GM23338 (cell line): ENCODE measurements at regions not wholly inside any gene's neighbourhood (a gene's known extent, or its start where the extent isn't known, plus 50 kb on each side); places are given as distances from the start of the nearest gene placed in this dataset.

Experiments
- ATAC-seq: fragments of 200-7000 bp; cut with Tn5 transposase; 3 replicates; pipeline ENCODE4 v1.9.1; 2020
- DNase-seq: peaks from one replicate; pipeline ENCODE4 v3.0.0-alpha.2; 2015; ENCODE audit warnings: low spot score
- H2AFZ ChIP-seq: fragments of 200-600 bp; sonication (generic); 2 replicates; pipeline ENCODE4 v1.8.0; 2016; ENCODE audit warnings: antibody characterized with exemption, mild to moderate bottlenecking, moderate library complexity
- H3F3A ChIP-seq: fragments of 200-600 bp; sonication (generic); replicated peaks from 2 replicates; pipeline ENCODE4 v1.8.0; 2017; ENCODE audit warnings: antibody characterized with exemption, mixed run types, low read depth
- H3K27ac ChIP-seq: fragments of 200-600 bp; sonication (generic); 2 replicates; pipeline ENCODE4 v1.6.1; 2016; ENCODE audit warnings: low read depth
- H3K27me3 ChIP-seq: fragments of 200-600 bp; sonication (generic); 2 replicates; pipeline ENCODE4 v1.8.0; 2016; ENCODE audit warnings: mild to moderate bottlenecking, mixed run types, moderate library complexity; ENCODE audit not compliant: insufficient read depth
- H3K36me3 ChIP-seq: fragments of 200-600 bp; sonication (generic); 2 replicates; pipeline ENCODE4 v1.8.0; 2016; ENCODE audit warnings: mild to moderate bottlenecking; ENCODE audit not compliant: insufficient read depth
- H3K4me1 ChIP-seq: fragments of 200-600 bp; sonication (generic); 2 replicates; pipeline ENCODE4 v1.8.0; 2016; ENCODE audit warnings: mild to moderate bottlenecking, moderate library complexity; ENCODE audit not compliant: insufficient read depth
- H3K4me2 ChIP-seq: fragments of 200-600 bp; sonication (generic); 2 replicates; pipeline ENCODE4 v1.7.1; 2017; ENCODE audit warnings: mixed run types
- H3K4me3 ChIP-seq: fragments of 200-600 bp; sonication (generic); 2 replicates; pipeline ENCODE4 v1.6.1; 2016; ENCODE audit warnings: mixed run types
- H3K79me2 ChIP-seq: fragments of 200-600 bp; sonication (generic); replicated peaks from 2 replicates; pipeline ENCODE4 v1.8.0; 2017; ENCODE audit warnings: mild to moderate bottlenecking; ENCODE audit not compliant: insufficient read depth
- H3K9me2 ChIP-seq: fragments of 200-600 bp; sonication (generic); 2 replicates; pipeline ENCODE4 v1.8.0; 2017; ENCODE audit not compliant: insufficient read depth
- H4K20me1 ChIP-seq: fragments of 200-600 bp; sonication (generic); replicated peaks from 2 replicates; pipeline ENCODE4 v1.8.0; 2017; ENCODE audit warnings: mild to moderate bottlenecking; ENCODE audit not compliant: insufficient read depth
- H3K27ac Mint-ChIP-seq: 2 replicates; pipeline ENCODE4 v1.8.0; 2020; ENCODE audit warnings: inconsistent platforms, mild to moderate bottlenecking, moderate library complexity, mixed read lengths
- H3K27me3 Mint-ChIP-seq: 3 replicates; pipeline ENCODE4 v1.8.0; 2022; ENCODE audit warnings: low read depth, mild to moderate bottlenecking, moderate library complexity, mixed read lengths, inconsistent platforms; ENCODE audit not compliant: insufficient read depth, poor library complexity
- H3K36me3 Mint-ChIP-seq: 3 replicates; pipeline ENCODE4 v1.8.0; 2021; ENCODE audit warnings: low read depth, mild to moderate bottlenecking, inconsistent platforms, moderate library complexity, mixed read lengths
- H3K4me1 Mint-ChIP-seq: 3 replicates; pipeline ENCODE4 v1.8.0; 2020; ENCODE audit warnings: mild to moderate bottlenecking, inconsistent platforms, mixed read lengths
- H3K4me3 Mint-ChIP-seq: 3 replicates; pipeline ENCODE4 v1.8.0; 2021; ENCODE audit warnings: moderate library complexity, mild to moderate bottlenecking, inconsistent platforms, mixed read lengths
- H3K9me3 Mint-ChIP-seq: 3 replicates; pipeline ENCODE4 v1.8.0; 2020; ENCODE audit warnings: moderate library complexity, mild to moderate bottlenecking, inconsistent platforms, mixed read lengths
- CREB1 ChIP-seq: fragments of 250-450 bp; sonication (Bioruptor Pico); IDR thresholded peaks from 2 replicates; pipeline ENCODE4 v1.5.0; 2020; ENCODE audit warnings: low read depth, mild to moderate bottlenecking, moderate library complexity
- EZH2phosphoT487 ChIP-seq: fragments of 200-600 bp; sonication (generic); IDR thresholded peaks from one replicate; pipeline ENCODE4 v1.8.1; 2018; ENCODE audit warnings: antibody characterized with exemption; ENCODE audit not compliant: unreplicated experiment
- JUNB ChIP-seq: IDR thresholded peaks from one replicate; pipeline ENCODE4 v1.6.1; 2016; ENCODE audit warnings: antibody characterized with exemption; ENCODE audit not compliant: unreplicated experiment
- NANOG ChIP-seq: IDR thresholded peaks from 2 replicates; pipeline ENCODE4 v1.6.1; 2016; ENCODE audit warnings: antibody characterized with exemption, borderline replicate concordance
- POLR2AphosphoS5 ChIP-seq: IDR thresholded peaks from 2 replicates; pipeline ENCODE4 v1.6.1; 2016; ENCODE audit warnings: antibody characterized with exemption, low read depth
- STAT1 ChIP-seq: IDR thresholded peaks from one replicate; pipeline ENCODE4 v1.6.1; 2016; ENCODE audit warnings: antibody characterized with exemption; ENCODE audit not compliant: unreplicated experiment
- TF ChIP-seq, protein P1 (sequence below), 2 experiments: fragments of 200-600 bp in 1 of 2; sonication (generic) in 1 of 2; conservative IDR thresholded peaks; 2 replicates each; pipeline versions ENCODE4 v1.5.1 to v1.6.1; 2016 to 2017; ENCODE audit warnings: antibody characterized with exemption in 2 of 2, low read depth in 2 of 2, mild to moderate bottlenecking in 2 of 2, moderate library complexity in 1 of 2
- TF ChIP-seq, protein P2 (sequence below): IDR thresholded peaks from one replicate; pipeline ENCODE4 v1.6.1; 2018; ENCODE audit warnings: antibody characterized with exemption; ENCODE audit not compliant: unreplicated experiment
- TF ChIP-seq, protein P3 (sequence below): IDR thresholded peaks from 2 replicates; pipeline ENCODE4 v1.6.1; 2016; ENCODE audit warnings: antibody characterized with exemption

DNA sequence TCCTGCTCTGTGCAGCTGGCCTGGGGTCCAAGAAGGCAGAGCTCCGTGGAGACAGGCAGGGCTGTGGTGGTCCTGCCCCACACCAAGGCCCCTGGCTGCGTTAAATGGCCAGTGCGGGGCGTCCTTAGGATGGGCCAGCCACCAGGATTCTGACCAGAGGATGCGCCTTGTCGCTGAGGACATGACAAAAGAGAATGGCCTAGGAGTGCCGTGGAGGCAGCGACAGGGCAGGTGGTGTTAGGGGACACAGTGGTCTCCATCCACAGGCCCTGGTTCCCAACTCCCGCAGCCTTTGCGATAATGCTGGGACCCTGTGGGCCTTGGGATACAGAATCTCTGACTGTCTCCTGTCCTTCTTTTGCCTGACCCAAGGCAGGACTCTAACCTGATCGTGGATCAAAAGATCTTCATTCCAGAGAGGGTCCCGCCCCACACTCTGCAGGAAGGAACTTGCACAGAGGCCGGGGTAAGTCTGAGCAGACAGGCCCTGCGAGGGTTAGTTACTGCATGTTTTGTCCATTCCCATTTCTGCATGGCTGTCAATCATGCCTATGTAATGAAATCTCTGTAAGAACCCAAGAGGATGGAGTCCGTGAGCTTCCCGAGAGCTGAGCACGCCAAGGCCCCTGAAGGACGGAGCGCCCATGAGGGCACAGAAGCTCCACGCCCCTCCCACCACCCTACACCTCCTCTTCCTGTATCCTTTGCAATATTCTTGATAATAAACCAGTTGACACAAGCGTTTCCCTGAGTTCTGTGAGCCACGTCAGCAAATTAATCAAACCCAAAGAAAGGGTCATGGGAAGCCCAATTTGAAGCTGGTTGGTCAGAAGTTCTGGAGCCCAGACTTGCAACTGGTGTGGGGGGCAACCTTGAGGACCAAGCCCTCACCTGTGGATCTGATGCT, 251.5 kb upstream of the SALL3 start:
- no peaks in the 10 kb centered on the region for H3K4me1 ChIP-seq
- Mint-ChIP-seq H3K27me3 (peaks cover 6% of the 10 kb centered on the region), H3K27ac (no peak overlapping the region), H3K36me3 (peaks cover 33% of the 10 kb centered on the region), H3K4me3 (no peak overlapping the region), H3K9me3 (peaks cover 97% of the 10 kb centered on the region), H3K4me1 (peaks cover 10% of the 10 kb centered on the region)
- H3K79me2 ChIP-seq = no peaks in the 10 kb centered on the region
- no peak overlapping the region for H2AFZ ChIP-seq
- DNase-seq (no peak), ATAC-seq (no peak)
- H3K9me2 ChIP-seq = no peaks in the 10 kb centered on the region
- H3K4me2 ChIP-seq = no peak overlapping the region
- H4K20me1 ChIP-seq = no peaks in the 10 kb centered on the region
- no peak for TF ChIP-seq EZH2phosphoT487
- no peak for TF ChIP-seq NANOG
- no peak for TF ChIP-seq JUNB
- no peak for TF ChIP-seq STAT1
- no peak overlapping the region for H3K4me3 ChIP-seq
- H3K27me3 ChIP-seq = no peaks in the 10 kb centered on the region
- H3F3A ChIP-seq = no peaks in the 10 kb centered on the region
- no peak overlapping the region for H3K27ac ChIP-seq
- H3K36me3 ChIP-seq = no peaks in the 10 kb centered on the region

DNA sequence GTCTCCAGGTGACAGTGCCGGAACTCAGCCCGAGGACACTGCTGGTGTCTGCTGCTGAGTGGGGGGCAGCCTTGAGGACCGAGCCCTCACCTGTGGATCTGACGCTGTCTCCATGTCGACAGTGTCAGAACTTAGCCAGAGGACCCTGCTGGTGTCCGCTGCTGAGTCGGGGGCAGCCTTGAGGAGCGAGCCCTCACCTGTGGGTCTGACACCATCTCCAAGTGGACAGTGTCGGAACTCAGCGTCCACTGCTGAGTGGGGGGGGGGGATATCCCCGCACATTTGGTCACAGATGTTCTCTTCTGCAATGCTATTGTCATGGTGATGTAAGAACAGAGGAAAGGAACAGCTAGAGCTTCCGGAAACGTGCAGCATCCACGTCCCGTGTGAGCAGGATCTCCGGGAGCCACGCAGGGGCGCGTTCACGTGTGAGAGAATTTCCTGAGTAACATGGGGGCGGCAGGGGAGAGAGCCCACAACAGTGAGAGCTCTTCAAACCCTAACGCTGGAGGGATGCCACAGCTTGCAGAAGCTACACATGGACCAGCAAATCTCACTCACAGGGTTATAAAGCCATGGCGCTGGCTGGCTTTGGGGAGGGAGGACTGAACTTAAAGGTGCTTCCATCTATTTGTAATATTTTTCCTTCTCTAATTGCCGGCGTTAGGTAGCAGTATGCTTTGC, 250.7 kb upstream of the SALL3 start:
- Histone ChIP-seq H3K79me2 (no peaks in the 10 kb centered on the region), H3K36me3 (no peaks in the 10 kb centered on the region), H4K20me1 (no peaks in the 10 kb centered on the region), H3F3A (no peaks in the 10 kb centered on the region), H3K27ac (no peak overlapping the region), H3K27me3 (no peaks in the 10 kb centered on the region), H2AFZ (no peak overlapping the region), H3K4me2 (no peak overlapping the region), H3K4me3 (no peak overlapping the region), H3K9me2 (no peaks in the 10 kb centered on the region), H3K4me1 (no peaks in the 10 kb centered on the region)
- Mint-ChIP-seq H3K4me3 (no peak overlapping the region), H3K9me3 (peaks cover 97% of the 10 kb centered on the region), H3K27ac (no peak overlapping the region), H3K27me3 (peaks cover 7% of the 10 kb centered on the region), H3K4me1 (peaks cover 2% of the 10 kb centered on the region; the same call in 2 of the 3 replicates), H3K36me3 (peaks cover 32% of the 10 kb centered on the region)
- DNase-seq (no peak), ATAC-seq (no peak)
- TF ChIP-seq, protein P1, sequence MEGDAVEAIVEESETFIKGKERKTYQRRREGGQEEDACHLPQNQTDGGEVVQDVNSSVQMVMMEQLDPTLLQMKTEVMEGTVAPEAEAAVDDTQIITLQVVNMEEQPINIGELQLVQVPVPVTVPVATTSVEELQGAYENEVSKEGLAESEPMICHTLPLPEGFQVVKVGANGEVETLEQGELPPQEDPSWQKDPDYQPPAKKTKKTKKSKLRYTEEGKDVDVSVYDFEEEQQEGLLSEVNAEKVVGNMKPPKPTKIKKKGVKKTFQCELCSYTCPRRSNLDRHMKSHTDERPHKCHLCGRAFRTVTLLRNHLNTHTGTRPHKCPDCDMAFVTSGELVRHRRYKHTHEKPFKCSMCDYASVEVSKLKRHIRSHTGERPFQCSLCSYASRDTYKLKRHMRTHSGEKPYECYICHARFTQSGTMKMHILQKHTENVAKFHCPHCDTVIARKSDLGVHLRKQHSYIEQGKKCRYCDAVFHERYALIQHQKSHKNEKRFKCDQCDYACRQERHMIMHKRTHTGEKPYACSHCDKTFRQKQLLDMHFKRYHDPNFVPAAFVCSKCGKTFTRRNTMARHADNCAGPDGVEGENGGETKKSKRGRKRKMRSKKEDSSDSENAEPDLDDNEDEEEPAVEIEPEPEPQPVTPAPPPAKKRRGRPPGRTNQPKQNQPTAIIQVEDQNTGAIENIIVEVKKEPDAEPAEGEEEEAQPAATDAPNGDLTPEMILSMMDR (conservative IDR thresholded peaks at IDR 0.05; ENCODE audit: low read depth in 2 of 2) = no peak
- no peak for TF ChIP-seq NANOG
- no peak for TF ChIP-seq STAT1
- TF ChIP-seq EZH2phosphoT487 = no peak
- TF ChIP-seq, protein P2, sequence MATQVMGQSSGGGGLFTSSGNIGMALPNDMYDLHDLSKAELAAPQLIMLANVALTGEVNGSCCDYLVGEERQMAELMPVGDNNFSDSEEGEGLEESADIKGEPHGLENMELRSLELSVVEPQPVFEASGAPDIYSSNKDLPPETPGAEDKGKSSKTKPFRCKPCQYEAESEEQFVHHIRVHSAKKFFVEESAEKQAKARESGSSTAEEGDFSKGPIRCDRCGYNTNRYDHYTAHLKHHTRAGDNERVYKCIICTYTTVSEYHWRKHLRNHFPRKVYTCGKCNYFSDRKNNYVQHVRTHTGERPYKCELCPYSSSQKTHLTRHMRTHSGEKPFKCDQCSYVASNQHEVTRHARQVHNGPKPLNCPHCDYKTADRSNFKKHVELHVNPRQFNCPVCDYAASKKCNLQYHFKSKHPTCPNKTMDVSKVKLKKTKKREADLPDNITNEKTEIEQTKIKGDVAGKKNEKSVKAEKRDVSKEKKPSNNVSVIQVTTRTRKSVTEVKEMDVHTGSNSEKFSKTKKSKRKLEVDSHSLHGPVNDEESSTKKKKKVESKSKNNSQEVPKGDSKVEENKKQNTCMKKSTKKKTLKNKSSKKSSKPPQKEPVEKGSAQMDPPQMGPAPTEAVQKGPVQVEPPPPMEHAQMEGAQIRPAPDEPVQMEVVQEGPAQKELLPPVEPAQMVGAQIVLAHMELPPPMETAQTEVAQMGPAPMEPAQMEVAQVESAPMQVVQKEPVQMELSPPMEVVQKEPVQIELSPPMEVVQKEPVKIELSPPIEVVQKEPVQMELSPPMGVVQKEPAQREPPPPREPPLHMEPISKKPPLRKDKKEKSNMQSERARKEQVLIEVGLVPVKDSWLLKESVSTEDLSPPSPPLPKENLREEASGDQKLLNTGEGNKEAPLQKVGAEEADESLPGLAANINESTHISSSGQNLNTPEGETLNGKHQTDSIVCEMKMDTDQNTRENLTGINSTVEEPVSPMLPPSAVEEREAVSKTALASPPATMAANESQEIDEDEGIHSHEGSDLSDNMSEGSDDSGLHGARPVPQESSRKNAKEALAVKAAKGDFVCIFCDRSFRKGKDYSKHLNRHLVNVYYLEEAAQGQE = no peak
- no peak for TF ChIP-seq POLR2AphosphoS5
- TF ChIP-seq, protein P3, sequence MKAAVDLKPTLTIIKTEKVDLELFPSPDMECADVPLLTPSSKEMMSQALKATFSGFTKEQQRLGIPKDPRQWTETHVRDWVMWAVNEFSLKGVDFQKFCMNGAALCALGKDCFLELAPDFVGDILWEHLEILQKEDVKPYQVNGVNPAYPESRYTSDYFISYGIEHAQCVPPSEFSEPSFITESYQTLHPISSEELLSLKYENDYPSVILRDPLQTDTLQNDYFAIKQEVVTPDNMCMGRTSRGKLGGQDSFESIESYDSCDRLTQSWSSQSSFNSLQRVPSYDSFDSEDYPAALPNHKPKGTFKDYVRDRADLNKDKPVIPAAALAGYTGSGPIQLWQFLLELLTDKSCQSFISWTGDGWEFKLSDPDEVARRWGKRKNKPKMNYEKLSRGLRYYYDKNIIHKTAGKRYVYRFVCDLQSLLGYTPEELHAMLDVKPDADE = no peak
- TF ChIP-seq CREB1 (CRISPR knock-in tag) = no peak
- TF ChIP-seq JUNB = no peak
